ENCODE measurements at regions not wholly inside any gene's neighbourhood (a gene's known extent, or its start where the extent isn't known, plus 50 kb on each side); places are given as distances from the start of the nearest gene placed in this dataset.

DNA sequence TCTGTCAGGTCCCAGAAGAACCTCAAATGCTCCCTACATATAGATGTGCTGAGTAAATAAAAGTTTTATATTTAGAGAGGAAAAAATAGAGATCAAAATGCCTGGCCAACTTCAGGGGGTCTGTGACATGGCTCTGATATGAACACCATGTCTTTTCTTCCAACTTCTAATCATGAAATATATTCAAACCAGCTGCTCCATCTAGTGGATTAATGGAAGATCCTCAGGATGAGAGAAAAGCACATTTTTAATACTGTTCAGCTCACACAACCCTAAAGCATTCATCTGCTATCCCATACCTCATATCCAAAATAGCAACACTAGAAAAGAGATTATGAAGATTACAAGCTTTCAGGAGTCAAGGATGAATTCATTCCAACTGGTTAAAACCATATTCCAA is 56.0 kb upstream of the DOCK9 start:
- H3K27me3 ChIP-seq (ENCODE audit: low read depth) = no peaks in the 10 kb centered on the region
- DNase-seq (no peak), ATAC-seq (peak; percentile 50 to 80)
- no peaks in the 10 kb centered on the region for H3K36me3 ChIP-seq
- H3K4me1 ChIP-seq = peaks cover 17% of the 10 kb centered on the region
- no peak overlapping the region for H3K4me3 ChIP-seq
- H3K27ac ChIP-seq = peak overlapping the region; percentile 16
- TF ChIP-seq CTCF (IDR thresholded peaks at IDR 0.05) = peak; percentile 59
- intact Hi-C loops (cut with DNase I) = no loop called here
- peaks cover 4% of the 10 kb centered on the region for H3K9me3 ChIP-seq

DNA sequence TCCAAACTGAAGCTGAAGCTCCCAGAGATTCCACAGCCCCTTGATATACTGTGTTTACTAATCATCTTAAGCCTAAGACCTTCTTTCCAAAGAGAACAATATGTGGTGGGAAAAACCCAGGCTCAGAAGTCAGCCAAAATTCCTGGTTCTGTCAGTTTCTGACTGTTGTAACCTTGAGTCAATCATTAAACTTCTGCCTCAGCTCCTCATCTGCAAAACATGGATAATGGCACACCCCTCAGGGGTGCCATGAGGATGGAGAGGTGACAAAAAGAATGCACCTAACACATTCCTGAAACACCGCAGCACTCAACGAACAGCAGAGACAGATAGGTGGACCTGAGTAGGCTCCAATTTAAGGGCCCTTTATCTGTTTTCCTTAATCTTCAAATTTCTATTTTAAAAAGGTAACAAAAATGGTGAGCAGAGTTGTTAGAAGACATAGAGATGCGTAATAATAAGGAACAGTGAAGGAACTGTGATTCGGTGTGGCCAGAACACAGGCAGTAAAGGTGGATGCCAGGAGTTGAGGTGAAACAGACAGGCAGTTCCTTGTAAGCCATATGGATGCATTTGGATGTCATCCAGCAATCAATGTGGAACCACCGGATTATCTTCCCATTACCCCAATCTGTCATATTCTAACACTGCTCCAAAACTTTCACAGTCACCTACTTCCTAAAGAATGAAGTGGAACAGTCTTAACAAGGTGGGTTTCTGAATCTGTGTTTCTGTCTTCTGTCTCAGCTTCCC is 56.6 kb upstream of the DOCK9 start:
- ATAC-seq = peak in 1 of 2 donors; percentile 25
- Histone ChIP-seq H3K27me3 (ENCODE audit: low read depth) (no peaks in the 10 kb centered on the region), H3K36me3 (no peaks in the 10 kb centered on the region), H3K4me1 (peaks cover 17% of the 10 kb centered on the region), H3K4me3 (no peak overlapping the region), H3K27ac (no peak overlapping the region), H3K9me3 (no peaks in the 10 kb centered on the region)
- TF ChIP-seq CTCF (IDR thresholded peaks at IDR 0.05) = no peak
- DNase-seq = no peak
- intact Hi-C loops (cut with DNase I) = no loop called here

DNA sequence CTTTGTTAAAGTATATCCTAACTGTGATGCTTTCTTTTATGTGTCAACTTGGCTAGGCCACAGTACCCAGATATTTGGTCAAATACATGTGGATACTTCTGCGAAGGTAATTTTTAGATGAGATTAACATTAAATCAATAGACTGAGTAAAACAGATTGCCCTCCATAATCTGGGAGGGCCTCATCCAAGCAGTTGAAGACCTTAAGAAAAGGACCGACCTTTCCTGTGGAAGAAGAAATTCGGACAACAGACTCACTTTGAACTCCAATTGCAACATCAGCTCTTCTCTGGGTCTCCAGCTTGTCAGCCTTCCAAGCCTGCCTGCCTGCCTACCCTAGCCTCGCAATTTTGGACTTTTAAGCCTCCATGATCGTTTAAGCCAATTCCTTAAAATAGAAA is 57.9 kb upstream of the DOCK9 start:
- peaks cover 24% of the 10 kb centered on the region for H3K4me1 ChIP-seq
- no peaks in the 10 kb centered on the region for H3K27me3 ChIP-seq (ENCODE audit: low read depth)
- DNase-seq (no peak), ATAC-seq (no peak)
- TF ChIP-seq CTCF (IDR thresholded peaks at IDR 0.05) = no peak
- H3K36me3 ChIP-seq = no peaks in the 10 kb centered on the region
- intact Hi-C loops (cut with DNase I) = no loop called here
- H3K9me3 ChIP-seq = no peaks in the 10 kb centered on the region
- H3K4me3 ChIP-seq = no peak overlapping the region
- H3K27ac ChIP-seq = no peak overlapping the region

- intact Hi-C loops (cut with DNase I) = no loop called here
- peaks cover 25% of the 10 kb centered on the region for H3K4me1 ChIP-seq
- H3K9me3 ChIP-seq = no peaks in the 10 kb centered on the region
- ATAC-seq = no peak
- TF ChIP-seq CTCF (IDR thresholded peaks at IDR 0.05) = no peak
- no peak overlapping the region for H3K4me3 ChIP-seq
- no peak overlapping the region for H3K27ac ChIP-seq
- no peak for DNase-seq
- peaks cover 7% of the 10 kb centered on the region for H3K27me3 ChIP-seq (ENCODE audit: low read depth)
- no peaks in the 10 kb centered on the region for H3K36me3 ChIP-seq
Observed at GRCh38 chr13:99037756-99038155, 59.9 kb upstream of the DOCK9 start.

GRCh38 chr13:99039718-99040280 is 61.9 kb upstream of the DOCK9 start:
- Histone ChIP-seq H3K36me3 (no peaks in the 10 kb centered on the region), H3K27ac (no peak overlapping the region), H3K9me3 (no peaks in the 10 kb centered on the region), H3K27me3 (ENCODE audit: low read depth) (peaks cover 7% of the 10 kb centered on the region), H3K4me1 (peaks cover 21% of the 10 kb centered on the region), H3K4me3 (no peak overlapping the region)
- DNase-seq = no peak
- ATAC-seq = no peak
- no peak for TF ChIP-seq CTCF (IDR thresholded peaks at IDR 0.05)
- intact Hi-C loops (cut with DNase I) = no loop called here
